ENCODE measurements at regions not wholly inside any gene's neighbourhood (a gene's known extent, or its start where the extent isn't known, plus 50 kb on each side); places are given as distances from the start of the nearest gene placed in this dataset.

- Histone ChIP-seq H3K4me1 (no peaks in the 10 kb centered on the region), H3K4me3 (no peak overlapping the region), H3K9me3 (no peaks in the 10 kb centered on the region), H3K27ac (peak overlapping the region in 1 of 2 donors; percentile 27), H3K36me3 (no peaks in the 10 kb centered on the region), H3K27me3 (no peaks in the 10 kb centered on the region)
- intact Hi-C loops (cut with DNase I; ENCODE audit: low total_unique reads), result no loop called here
- no peak for DNase-seq
- TF ChIP-seq POLR2A (IDR thresholded peaks at IDR 0.05) (no peak), CTCF (IDR thresholded peaks at IDR 0.05) (peak; percentile 23 to 43 (median 26))
Measured at GRCh38 chr6:86856937-86857563, 80.3 kb upstream of the HTR1E start.

GRCh38 chr6:86856379-86856778, 80.9 kb upstream of the HTR1E start:
- peak overlapping the region in 1 of 2 donors; percentile 33 for H3K27ac ChIP-seq
- no peaks in the 10 kb centered on the region for H3K36me3 ChIP-seq
- no peaks in the 10 kb centered on the region for H3K27me3 ChIP-seq
- DNase-seq, result no peak
- intact Hi-C loops (cut with DNase I; ENCODE audit: low total_unique reads), result no loop called here
- no peak overlapping the region for H3K4me3 ChIP-seq
- H3K9me3 ChIP-seq, result no peaks in the 10 kb centered on the region
- H3K4me1 ChIP-seq, result no peaks in the 10 kb centered on the region
- TF ChIP-seq POLR2A (IDR thresholded peaks at IDR 0.05) (no peak), CTCF (IDR thresholded peaks at IDR 0.05) (no peak)

- H3K4me3 ChIP-seq, result no peak overlapping the region
- no peak for TF ChIP-seq POLR2A (IDR thresholded peaks at IDR 0.05)
- TF ChIP-seq CTCF (IDR thresholded peaks at IDR 0.05), result no peak
- no peaks in the 10 kb centered on the region for H3K27me3 ChIP-seq
- no peaks in the 10 kb centered on the region for H3K36me3 ChIP-seq
- no peaks in the 10 kb centered on the region for H3K4me1 ChIP-seq
- intact Hi-C loops (cut with DNase I; ENCODE audit: low total_unique reads), result no loop called here
- DNase-seq, result no peak
- H3K9me3 ChIP-seq, result no peaks in the 10 kb centered on the region
- H3K27ac ChIP-seq, result peak overlapping the region in 1 of 2 donors; percentile 59
Measured at GRCh38 chr6:86848986-86849385, 88.3 kb upstream of the HTR1E start.

DNA sequence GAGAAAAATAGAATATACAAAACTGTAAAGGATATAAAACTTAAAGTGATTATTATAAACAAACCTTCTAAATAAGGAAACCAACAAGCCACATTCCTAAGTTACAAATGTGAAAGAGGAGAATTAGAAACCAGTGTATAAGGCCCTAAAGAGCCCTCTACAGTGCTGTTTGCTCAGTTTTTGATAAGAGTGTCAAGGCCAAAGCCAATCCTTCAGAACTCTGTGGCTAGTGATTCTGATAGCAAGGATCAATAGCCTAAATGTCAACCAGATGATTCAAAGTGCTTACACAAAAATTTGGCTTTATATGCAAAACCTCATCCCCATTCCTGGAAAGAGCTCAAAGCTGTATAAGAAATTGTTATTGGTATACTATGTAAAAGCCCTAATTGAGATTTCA, 104.6 kb upstream of the HTR1E start:
- intact Hi-C loops (cut with DNase I; ENCODE audit: low total_unique reads), result no loop called here
- H3K27me3 ChIP-seq, result no peaks in the 10 kb centered on the region
- H3K36me3 ChIP-seq, result no peaks in the 10 kb centered on the region
- no peak for DNase-seq
- no peak overlapping the region for H3K4me3 ChIP-seq
- no peak for TF ChIP-seq CTCF (IDR thresholded peaks at IDR 0.05)
- TF ChIP-seq POLR2A (IDR thresholded peaks at IDR 0.05), result no peak
- H3K4me1 ChIP-seq, result no peaks in the 10 kb centered on the region
- H3K9me3 ChIP-seq, result no peaks in the 10 kb centered on the region
- H3K27ac ChIP-seq, result no peak overlapping the region

GRCh38 chr6:86825436-86825835, 111.9 kb upstream of the HTR1E start:
- TF ChIP-seq CTCF (IDR thresholded peaks at IDR 0.05), result no peak
- no peak for TF ChIP-seq POLR2A (IDR thresholded peaks at IDR 0.05)
- no peaks in the 10 kb centered on the region for H3K36me3 ChIP-seq
- no peak overlapping the region for H3K27ac ChIP-seq
- intact Hi-C loops (cut with DNase I; ENCODE audit: low total_unique reads), result no loop called here
- H3K4me3 ChIP-seq, result no peak overlapping the region
- no peaks in the 10 kb centered on the region for H3K4me1 ChIP-seq
- no peak for DNase-seq
- H3K27me3 ChIP-seq, result no peaks in the 10 kb centered on the region
- no peaks in the 10 kb centered on the region for H3K9me3 ChIP-seq
